ENCODE measurements at regions not wholly inside any gene's neighbourhood (a gene's known extent, or its start where the extent isn't known, plus 50 kb on each side); places are given as distances from the start of the nearest gene placed in this dataset.

GRCh38 chr12:96106137-96106536 lies 70.8 kb upstream of the LTA4H start:
- DNase-seq (ENCODE audit: low spot score) (no peak), ATAC-seq (no peak)
- H3K4me1 ChIP-seq (ENCODE audit: insufficient read depth): no peaks in the 10 kb centered on the region
- Mint-ChIP-seq H3K27me3 (ENCODE audit: insufficient read depth, low read depth, poor library complexity) (peaks cover 1% of the 10 kb centered on the region), H3K9me3 (peaks cover 7% of the 10 kb centered on the region; the same call in 2 of the 3 replicates), H3K36me3 (ENCODE audit: low read depth) (peaks cover 9% of the 10 kb centered on the region; the same call in 2 of the 3 replicates), H3K27ac (no peak overlapping the region), H3K4me3 (no peak overlapping the region), H3K4me1 (peaks cover 10% of the 10 kb centered on the region)
- H3K36me3 ChIP-seq (ENCODE audit: insufficient read depth): no peaks in the 10 kb centered on the region
- H3K27me3 ChIP-seq (ENCODE audit: insufficient read depth): no peaks in the 10 kb centered on the region
- no peak overlapping the region for H3K27ac ChIP-seq (ENCODE audit: low read depth)
- H3K4me3 ChIP-seq: no peak overlapping the region
- H2AFZ ChIP-seq: no peak overlapping the region
- no peak overlapping the region for H3K4me2 ChIP-seq
- no peaks in the 10 kb centered on the region for H3K79me2 ChIP-seq (replicated peaks; ENCODE audit: insufficient read depth)
- no peaks in the 10 kb centered on the region for H3F3A ChIP-seq (replicated peaks; ENCODE audit: low read depth)
- TF ChIP-seq, protein P1, sequence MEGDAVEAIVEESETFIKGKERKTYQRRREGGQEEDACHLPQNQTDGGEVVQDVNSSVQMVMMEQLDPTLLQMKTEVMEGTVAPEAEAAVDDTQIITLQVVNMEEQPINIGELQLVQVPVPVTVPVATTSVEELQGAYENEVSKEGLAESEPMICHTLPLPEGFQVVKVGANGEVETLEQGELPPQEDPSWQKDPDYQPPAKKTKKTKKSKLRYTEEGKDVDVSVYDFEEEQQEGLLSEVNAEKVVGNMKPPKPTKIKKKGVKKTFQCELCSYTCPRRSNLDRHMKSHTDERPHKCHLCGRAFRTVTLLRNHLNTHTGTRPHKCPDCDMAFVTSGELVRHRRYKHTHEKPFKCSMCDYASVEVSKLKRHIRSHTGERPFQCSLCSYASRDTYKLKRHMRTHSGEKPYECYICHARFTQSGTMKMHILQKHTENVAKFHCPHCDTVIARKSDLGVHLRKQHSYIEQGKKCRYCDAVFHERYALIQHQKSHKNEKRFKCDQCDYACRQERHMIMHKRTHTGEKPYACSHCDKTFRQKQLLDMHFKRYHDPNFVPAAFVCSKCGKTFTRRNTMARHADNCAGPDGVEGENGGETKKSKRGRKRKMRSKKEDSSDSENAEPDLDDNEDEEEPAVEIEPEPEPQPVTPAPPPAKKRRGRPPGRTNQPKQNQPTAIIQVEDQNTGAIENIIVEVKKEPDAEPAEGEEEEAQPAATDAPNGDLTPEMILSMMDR (conservative IDR thresholded peaks at IDR 0.05; ENCODE audit: low read depth in 2 of 2): no peak
- no peak for TF ChIP-seq ZNF114 (CRISPR knock-in tag; IDR thresholded peaks at IDR 0.05)
- TF ChIP-seq, protein P2, sequence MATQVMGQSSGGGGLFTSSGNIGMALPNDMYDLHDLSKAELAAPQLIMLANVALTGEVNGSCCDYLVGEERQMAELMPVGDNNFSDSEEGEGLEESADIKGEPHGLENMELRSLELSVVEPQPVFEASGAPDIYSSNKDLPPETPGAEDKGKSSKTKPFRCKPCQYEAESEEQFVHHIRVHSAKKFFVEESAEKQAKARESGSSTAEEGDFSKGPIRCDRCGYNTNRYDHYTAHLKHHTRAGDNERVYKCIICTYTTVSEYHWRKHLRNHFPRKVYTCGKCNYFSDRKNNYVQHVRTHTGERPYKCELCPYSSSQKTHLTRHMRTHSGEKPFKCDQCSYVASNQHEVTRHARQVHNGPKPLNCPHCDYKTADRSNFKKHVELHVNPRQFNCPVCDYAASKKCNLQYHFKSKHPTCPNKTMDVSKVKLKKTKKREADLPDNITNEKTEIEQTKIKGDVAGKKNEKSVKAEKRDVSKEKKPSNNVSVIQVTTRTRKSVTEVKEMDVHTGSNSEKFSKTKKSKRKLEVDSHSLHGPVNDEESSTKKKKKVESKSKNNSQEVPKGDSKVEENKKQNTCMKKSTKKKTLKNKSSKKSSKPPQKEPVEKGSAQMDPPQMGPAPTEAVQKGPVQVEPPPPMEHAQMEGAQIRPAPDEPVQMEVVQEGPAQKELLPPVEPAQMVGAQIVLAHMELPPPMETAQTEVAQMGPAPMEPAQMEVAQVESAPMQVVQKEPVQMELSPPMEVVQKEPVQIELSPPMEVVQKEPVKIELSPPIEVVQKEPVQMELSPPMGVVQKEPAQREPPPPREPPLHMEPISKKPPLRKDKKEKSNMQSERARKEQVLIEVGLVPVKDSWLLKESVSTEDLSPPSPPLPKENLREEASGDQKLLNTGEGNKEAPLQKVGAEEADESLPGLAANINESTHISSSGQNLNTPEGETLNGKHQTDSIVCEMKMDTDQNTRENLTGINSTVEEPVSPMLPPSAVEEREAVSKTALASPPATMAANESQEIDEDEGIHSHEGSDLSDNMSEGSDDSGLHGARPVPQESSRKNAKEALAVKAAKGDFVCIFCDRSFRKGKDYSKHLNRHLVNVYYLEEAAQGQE (IDR thresholded peaks at IDR 0.05; ENCODE audit: unreplicated experiment): no peak
- no peak for TF ChIP-seq EZH2phosphoT487 (IDR thresholded peaks at IDR 0.05; ENCODE audit: unreplicated experiment)
- no peak for TF ChIP-seq EZH2 (IDR thresholded peaks at IDR 0.05; ENCODE audit: low read depth, unreplicated experiment)
- TF ChIP-seq ZNF331 (CRISPR knock-in tag; IDR thresholded peaks at IDR 0.05; ENCODE audit: low read depth): no peak
- no peaks in the 10 kb centered on the region for H3K9me2 ChIP-seq (ENCODE audit: insufficient read depth)
- no peaks in the 10 kb centered on the region for H4K20me1 ChIP-seq (replicated peaks; ENCODE audit: insufficient read depth)

GRCh38 chr12:96107236-96107635 lies 71.8 kb upstream of the LTA4H start:
- H3K27me3 ChIP-seq (ENCODE audit: insufficient read depth): no peaks in the 10 kb centered on the region
- H3K4me3 ChIP-seq: no peak overlapping the region
- H3K79me2 ChIP-seq (replicated peaks; ENCODE audit: insufficient read depth): no peaks in the 10 kb centered on the region
- Mint-ChIP-seq H3K36me3 (ENCODE audit: low read depth) (peaks cover 9% of the 10 kb centered on the region; the same call in 2 of the 3 replicates), H3K4me3 (no peak overlapping the region), H3K27me3 (ENCODE audit: insufficient read depth, low read depth, poor library complexity) (no peaks in the 10 kb centered on the region), H3K4me1 (peaks cover 10% of the 10 kb centered on the region), H3K27ac (no peak overlapping the region), H3K9me3 (peaks cover 7% of the 10 kb centered on the region; the same call in 2 of the 3 replicates)
- no peaks in the 10 kb centered on the region for H4K20me1 ChIP-seq (replicated peaks; ENCODE audit: insufficient read depth)
- no peak overlapping the region for H3K4me2 ChIP-seq
- H3K27ac ChIP-seq (ENCODE audit: low read depth): no peak overlapping the region
- H3K9me2 ChIP-seq (ENCODE audit: insufficient read depth): no peaks in the 10 kb centered on the region
- H3K4me1 ChIP-seq (ENCODE audit: insufficient read depth): no peaks in the 10 kb centered on the region
- no peak for DNase-seq (ENCODE audit: low spot score)
- TF ChIP-seq STAT1 (IDR thresholded peaks at IDR 0.05; ENCODE audit: unreplicated experiment): no peak
- no peak for TF ChIP-seq ZNF462 (CRISPR knock-in tag; IDR thresholded peaks at IDR 0.05)
- TF ChIP-seq EZH2phosphoT487 (IDR thresholded peaks at IDR 0.05; ENCODE audit: unreplicated experiment): no peak
- no peaks in the 10 kb centered on the region for H3F3A ChIP-seq (replicated peaks; ENCODE audit: low read depth)
- ATAC-seq: no peak
- H2AFZ ChIP-seq: peak overlapping the region; percentile 84; the same call in 1 of the 2 replicates
- no peaks in the 10 kb centered on the region for H3K36me3 ChIP-seq (ENCODE audit: insufficient read depth)
